GM06990 (cell line): ENCODE measurements at regions not wholly inside any gene's neighbourhood (a gene's known extent, or its start where the extent isn't known, plus 50 kb on each side); places are given as distances from the start of the nearest gene placed in this dataset.

ENCODE experiments used
- DNase-seq: peaks from one replicate; pipeline ENCODE4 v3.0.0-alpha.2; 2011; ENCODE audit not compliant: insufficient read length; ENCODE audit errors: extremely low read depth
- H3K27me3 ChIP-seq: replicated peaks from 2 replicates; pipeline ENCODE4 v1.6.0; 2011; ENCODE audit warnings: low read length; ENCODE audit not compliant: control insufficient read depth, insufficient read depth
- H3K36me3 ChIP-seq: 2 replicates; pipeline ENCODE4 v1.5.1; 2011; ENCODE audit warnings: low read length; ENCODE audit not compliant: control insufficient read depth, insufficient read depth
- H3K4me3 ChIP-seq: replicated peaks from 2 replicates; pipeline ENCODE4 v1.5.1; 2011; ENCODE audit warnings: low read depth, mild to moderate bottlenecking, control low read depth, low read length
- CTCF ChIP-seq: IDR thresholded peaks from 2 replicates; pipeline ENCODE4 v1.5.1; 2011; ENCODE audit warnings: low read length, control low read depth, mild to moderate bottlenecking, inconsistent platforms; ENCODE audit not compliant: insufficient read depth, poor library complexity, severe bottlenecking

DNA sequence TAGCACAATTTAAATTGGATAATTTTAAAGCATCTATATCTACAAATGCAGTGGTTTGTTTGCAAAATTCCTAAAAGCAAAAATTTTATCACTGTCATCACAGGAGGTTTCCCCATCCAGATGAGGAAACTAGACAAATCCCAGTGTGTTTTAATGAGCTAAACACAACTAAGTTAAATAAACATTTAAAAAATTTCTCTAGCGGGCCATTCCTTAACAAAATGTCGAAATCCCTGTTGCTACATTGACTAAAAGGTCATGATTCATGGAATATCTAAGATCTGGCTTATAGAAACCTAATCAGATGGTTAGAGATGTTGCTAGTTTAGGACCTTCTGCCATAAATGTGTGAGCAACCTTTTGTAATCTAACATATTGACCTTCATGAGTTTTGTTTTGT, 107.3 kb upstream of the BDNF start:
- Histone ChIP-seq H3K27me3 (no peaks in the 10 kb centered on the region), H3K4me3 (no peak overlapping the region), H3K36me3 (no peaks in the 10 kb centered on the region)
- DNase-seq: no peak
- no peak for TF ChIP-seq CTCF

- no peaks in the 10 kb centered on the region for H3K36me3 ChIP-seq
- DNase-seq: no peak
- no peaks in the 10 kb centered on the region for H3K27me3 ChIP-seq
- no peak for TF ChIP-seq CTCF
- no peak overlapping the region for H3K4me3 ChIP-seq
Observed at GRCh38 chr11:27806122-27806521, 105.9 kb upstream of the BDNF start.

GRCh38 chr11:27795955-27796861, 96.0 kb upstream of the BDNF start:
- Histone ChIP-seq H3K36me3 (no peaks in the 10 kb centered on the region), H3K4me3 (no peak overlapping the region), H3K27me3 (no peaks in the 10 kb centered on the region)
- TF ChIP-seq CTCF: no peak
- no peak for DNase-seq

- DNase-seq: no peak
- TF ChIP-seq CTCF: no peak
- no peaks in the 10 kb centered on the region for H3K36me3 ChIP-seq
- H3K27me3 ChIP-seq: no peaks in the 10 kb centered on the region
- H3K4me3 ChIP-seq: no peak overlapping the region
Observed at GRCh38 chr11:27786864-27787263, 86.6 kb upstream of the BDNF start.

DNA sequence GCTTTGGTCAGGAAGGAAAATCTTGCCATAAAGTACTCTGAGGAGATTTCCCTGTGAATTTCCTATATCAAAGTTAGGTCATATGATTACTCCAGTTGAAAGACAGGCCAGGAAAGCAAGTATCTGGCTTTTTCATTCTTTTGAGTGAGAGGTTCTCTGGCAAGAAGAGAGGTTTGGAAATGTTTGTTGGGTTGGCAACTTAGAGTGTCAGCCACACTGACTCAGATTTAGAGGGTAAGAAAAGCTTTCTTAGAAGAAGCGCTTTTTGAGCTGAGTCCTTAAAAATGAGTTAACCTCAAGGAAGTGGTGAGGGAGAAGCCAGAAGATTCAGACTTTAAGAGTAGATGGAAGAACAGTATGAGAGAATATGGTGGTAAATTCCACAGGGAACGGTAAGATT, 86.1 kb upstream of the BDNF start:
- DNase-seq: no peak
- H3K36me3 ChIP-seq: no peaks in the 10 kb centered on the region
- no peak overlapping the region for H3K4me3 ChIP-seq
- TF ChIP-seq CTCF: no peak
- H3K27me3 ChIP-seq: no peaks in the 10 kb centered on the region
